GM10248 (cell line): ENCODE measurements at regions not wholly inside any gene's neighbourhood (a gene's known extent, or its start where the extent isn't known, plus 50 kb on each side); places are given as distances from the start of the nearest gene placed in this dataset.

Experiments used
- CTCF ChIA-PET: fragments of 300-600 bp; sonication (Branson Sonifier 250); formaldehyde crosslinking; extraction: SDS; loops from one replicate; lab custom pipeline; 2021; ENCODE audit warnings: antibody characterized with exemption; lab: Yijun Ruan, JAX
- POLR2A ChIA-PET: fragments of 350-650 bp; sonication (Branson Sonifier 250); formaldehyde crosslinking; extraction: SDS; loops from one replicate; lab custom pipeline; 2020; ENCODE audit warnings: antibody characterized with exemption; lab: Yijun Ruan, JAX
- DNase-seq: peaks from one replicate; pipeline ENCODE4 v3.0.0; 2012; ENCODE audit errors: extremely low spot score
- TF ChIP-seq, protein P1 (sequence below): IDR thresholded peaks from 2 replicates; pipeline ENCODE4 v1.5.1; 2012; ENCODE audit warnings: mild to moderate bottlenecking, low read depth; ENCODE audit errors: extremely low read depth, missing control alignments, control extremely low read depth

- CTCF ChIA-PET: interaction anchor here (1.1 kb wide), 1 partner anchor 20 kb away, joined by 3 read pairs; no protein-coding TSS in a partner anchor
- TF ChIP-seq, protein P1, sequence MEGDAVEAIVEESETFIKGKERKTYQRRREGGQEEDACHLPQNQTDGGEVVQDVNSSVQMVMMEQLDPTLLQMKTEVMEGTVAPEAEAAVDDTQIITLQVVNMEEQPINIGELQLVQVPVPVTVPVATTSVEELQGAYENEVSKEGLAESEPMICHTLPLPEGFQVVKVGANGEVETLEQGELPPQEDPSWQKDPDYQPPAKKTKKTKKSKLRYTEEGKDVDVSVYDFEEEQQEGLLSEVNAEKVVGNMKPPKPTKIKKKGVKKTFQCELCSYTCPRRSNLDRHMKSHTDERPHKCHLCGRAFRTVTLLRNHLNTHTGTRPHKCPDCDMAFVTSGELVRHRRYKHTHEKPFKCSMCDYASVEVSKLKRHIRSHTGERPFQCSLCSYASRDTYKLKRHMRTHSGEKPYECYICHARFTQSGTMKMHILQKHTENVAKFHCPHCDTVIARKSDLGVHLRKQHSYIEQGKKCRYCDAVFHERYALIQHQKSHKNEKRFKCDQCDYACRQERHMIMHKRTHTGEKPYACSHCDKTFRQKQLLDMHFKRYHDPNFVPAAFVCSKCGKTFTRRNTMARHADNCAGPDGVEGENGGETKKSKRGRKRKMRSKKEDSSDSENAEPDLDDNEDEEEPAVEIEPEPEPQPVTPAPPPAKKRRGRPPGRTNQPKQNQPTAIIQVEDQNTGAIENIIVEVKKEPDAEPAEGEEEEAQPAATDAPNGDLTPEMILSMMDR: no peak
- POLR2A ChIA-PET: interaction anchor here (0.6 kb wide), 1 partner anchor 9 kb away, joined by 3 read pairs; no protein-coding TSS in a partner anchor
- no peak for DNase-seq
Observed at GRCh38 chr20:53741726-53742028, 148.0 kb upstream of the ZNF217 start.

GRCh38 chr20:53739799-53740785 is 146.5 kb upstream of the ZNF217 start:
- ChIA-PET CTCF (interaction anchor here (1.2 to 2.2 kb wide), 5 partner anchors 9 to 161 kb away, joined by 3 to 7 read pairs (median 5); no protein-coding TSS in a partner anchor), POLR2A (interaction anchor here (1.7 kb wide), 1 partner anchor 146 kb away, joined by 5 read pairs; the partner anchor contains the start of gene ZNF217)
- TF ChIP-seq, protein P1: no peak
- peak; percentile 45 for DNase-seq

DNA sequence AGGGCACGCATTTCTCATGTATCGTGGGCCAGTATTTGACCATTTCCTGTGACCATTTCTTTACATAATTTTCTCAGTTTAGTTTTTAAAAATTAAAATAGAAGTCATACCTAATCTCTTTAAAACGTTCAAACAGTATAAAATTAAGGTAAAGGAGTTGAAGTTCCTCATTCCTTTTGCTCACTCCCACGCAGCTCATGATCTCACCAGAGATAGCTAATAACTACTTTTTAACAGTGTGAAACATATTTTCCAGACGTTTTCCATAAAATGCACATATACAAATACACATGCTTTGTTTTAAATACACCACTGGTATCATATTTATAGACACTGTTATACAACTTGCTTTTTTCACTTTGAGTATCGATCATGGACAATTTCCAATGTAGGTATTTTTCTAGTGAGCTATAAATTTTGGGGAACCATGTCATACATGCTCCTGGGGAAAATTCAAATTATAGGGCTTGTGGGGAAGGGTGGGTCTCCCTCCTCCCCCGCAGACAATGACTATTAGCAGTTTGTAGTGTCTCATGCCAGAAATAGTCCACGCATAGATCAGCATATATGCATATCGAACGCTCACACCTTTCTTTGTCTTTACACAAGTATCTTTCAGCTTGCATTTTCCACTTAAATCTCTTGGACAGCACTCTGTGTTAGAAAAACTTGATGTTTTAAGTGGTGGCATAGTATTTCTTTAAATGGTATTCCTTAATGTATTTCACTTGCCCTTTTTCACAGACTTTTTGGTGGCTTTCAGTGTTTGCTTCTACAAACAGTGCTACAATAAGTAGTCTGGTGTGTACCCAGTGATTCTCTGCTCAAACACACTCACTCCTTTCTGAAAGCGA is 145.5 kb upstream of the ZNF217 start:
- TF ChIP-seq, protein P1: no peak
- ChIA-PET CTCF (interaction anchor here (1.0 to 2.2 kb wide), 8 partner anchors 9 to 160 kb away, joined by 3 to 7 read pairs (median 5); no protein-coding TSS in a partner anchor), POLR2A (interaction anchor here (1.7 kb wide), 1 partner anchor 145 kb away, joined by 5 read pairs; the partner anchor contains the start of gene ZNF217)
- peak; percentile 35 for DNase-seq

- ChIA-PET POLR2A (no interaction called here), CTCF (interaction anchor here (1.0 to 2.2 kb wide), 6 partner anchors 10 to 160 kb away, joined by 3 to 7 read pairs (median 5); no protein-coding TSS in a partner anchor)
- TF ChIP-seq, protein P1: no peak
- no peak for DNase-seq
Observed at GRCh38 chr20:53738039-53738944, 144.7 kb upstream of the ZNF217 start.

GRCh38 chr20:53737396-53738038 is 143.9 kb upstream of the ZNF217 start:
- ChIA-PET POLR2A (no interaction called here), CTCF (interaction anchor here (1.4 to 3.1 kb wide), 5 partner anchors 12 to 203 kb away, joined by 4 to 17 read pairs (median 5); no protein-coding TSS in a partner anchor)
- TF ChIP-seq, protein P1: no peak
- no peak for DNase-seq
